ENCODE measurements at regions not wholly inside any gene's neighbourhood (a gene's known extent, or its start where the extent isn't known, plus 50 kb on each side); places are given as distances from the start of the nearest gene placed in this dataset.
"Not testable (repeated sequence)": the region's sequence is repeated elsewhere in the genome, so short reads cannot be mapped to it uniquely, and the experiment has no call there.

- Histone ChIP-seq H3K36me3 (ENCODE audit: insufficient read depth, low read length) (no peaks in the 10 kb centered on the region), H2AFZ (ENCODE audit: low read depth, low read length) (no peak overlapping the region), H3K27me3 (ENCODE audit: insufficient read depth, low read length, poor library complexity) (no peaks in the 10 kb centered on the region), H3K4me1 (ENCODE audit: insufficient read depth, low read length) (no peaks in the 10 kb centered on the region), H3K4me2 (ENCODE audit: insufficient read depth, low read length) (no peak overlapping the region), H3K9ac (ENCODE audit: low read depth, low read length) (no peak overlapping the region), H3K27ac (ENCODE audit: low read length) (no peak overlapping the region), H3K9me3 (ENCODE audit: insufficient read depth, low read length, severe bottlenecking) (no peaks in the 10 kb centered on the region), H4K20me1 (ENCODE audit: insufficient read depth, low read length) (no peaks in the 10 kb centered on the region), H3K79me2 (ENCODE audit: insufficient read depth, low read length) (no peaks in the 10 kb centered on the region), H3K4me3 (ENCODE audit: low read depth in 1 of 2, low read length in 2 of 2) (no peak overlapping the region)
- TF ChIP-seq EZH2 (IDR thresholded peaks at IDR 0.05; ENCODE audit: borderline replicate concordance, low read depth, low read length, severe bottlenecking): no peak
- TF ChIP-seq, protein P1, sequence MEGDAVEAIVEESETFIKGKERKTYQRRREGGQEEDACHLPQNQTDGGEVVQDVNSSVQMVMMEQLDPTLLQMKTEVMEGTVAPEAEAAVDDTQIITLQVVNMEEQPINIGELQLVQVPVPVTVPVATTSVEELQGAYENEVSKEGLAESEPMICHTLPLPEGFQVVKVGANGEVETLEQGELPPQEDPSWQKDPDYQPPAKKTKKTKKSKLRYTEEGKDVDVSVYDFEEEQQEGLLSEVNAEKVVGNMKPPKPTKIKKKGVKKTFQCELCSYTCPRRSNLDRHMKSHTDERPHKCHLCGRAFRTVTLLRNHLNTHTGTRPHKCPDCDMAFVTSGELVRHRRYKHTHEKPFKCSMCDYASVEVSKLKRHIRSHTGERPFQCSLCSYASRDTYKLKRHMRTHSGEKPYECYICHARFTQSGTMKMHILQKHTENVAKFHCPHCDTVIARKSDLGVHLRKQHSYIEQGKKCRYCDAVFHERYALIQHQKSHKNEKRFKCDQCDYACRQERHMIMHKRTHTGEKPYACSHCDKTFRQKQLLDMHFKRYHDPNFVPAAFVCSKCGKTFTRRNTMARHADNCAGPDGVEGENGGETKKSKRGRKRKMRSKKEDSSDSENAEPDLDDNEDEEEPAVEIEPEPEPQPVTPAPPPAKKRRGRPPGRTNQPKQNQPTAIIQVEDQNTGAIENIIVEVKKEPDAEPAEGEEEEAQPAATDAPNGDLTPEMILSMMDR (IDR thresholded peaks at IDR 0.05; ENCODE audit: borderline replicate concordance, extremely low read depth, low read length, poor library complexity, severe bottlenecking): no peak
- no peak for DNase-seq
- ATAC-seq (ENCODE audit: insufficient read depth, low read depth): no peak
These were observed 743.3 kb downstream of the CD109 start for GRCh38 chr6:74439123-74439811.

DNA sequence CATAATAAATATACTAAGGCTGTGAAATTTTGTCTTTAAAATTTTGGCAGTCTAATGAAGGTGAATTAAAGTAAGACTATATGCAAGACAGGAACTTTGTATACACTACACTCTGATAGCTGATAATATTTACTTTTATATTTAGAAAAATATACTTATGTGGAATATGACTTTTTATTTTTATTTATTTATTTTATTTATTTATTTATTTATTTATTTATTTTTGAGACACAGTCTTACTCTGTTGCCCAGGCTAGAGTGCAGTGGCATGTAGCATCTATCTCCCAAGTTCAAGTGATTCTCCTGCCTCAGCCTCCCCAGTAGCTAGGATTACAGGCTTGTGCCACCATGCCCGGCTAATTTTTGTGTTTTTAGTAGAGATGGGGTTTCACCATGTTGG, 742.4 kb downstream of the CD109 start:
- H3K79me2 ChIP-seq (ENCODE audit: insufficient read depth, low read length); H3K27ac ChIP-seq (ENCODE audit: low read length); H3K4me2 ChIP-seq (ENCODE audit: insufficient read depth, low read length); H3K9ac ChIP-seq (ENCODE audit: low read depth, low read length); H3K36me3 ChIP-seq (ENCODE audit: insufficient read depth, low read length); DNase-seq; H3K4me3 ChIP-seq (ENCODE audit: low read depth in 1 of 2, low read length in 2 of 2); H3K27me3 ChIP-seq (ENCODE audit: insufficient read depth, low read length, poor library complexity); H3K9me3 ChIP-seq (ENCODE audit: insufficient read depth, low read length, severe bottlenecking); H3K4me1 ChIP-seq (ENCODE audit: insufficient read depth, low read length); H4K20me1 ChIP-seq (ENCODE audit: insufficient read depth, low read length); H2AFZ ChIP-seq (ENCODE audit: low read depth, low read length); ATAC-seq (ENCODE audit: insufficient read depth, low read depth): not testable (repeated sequence)

DNA sequence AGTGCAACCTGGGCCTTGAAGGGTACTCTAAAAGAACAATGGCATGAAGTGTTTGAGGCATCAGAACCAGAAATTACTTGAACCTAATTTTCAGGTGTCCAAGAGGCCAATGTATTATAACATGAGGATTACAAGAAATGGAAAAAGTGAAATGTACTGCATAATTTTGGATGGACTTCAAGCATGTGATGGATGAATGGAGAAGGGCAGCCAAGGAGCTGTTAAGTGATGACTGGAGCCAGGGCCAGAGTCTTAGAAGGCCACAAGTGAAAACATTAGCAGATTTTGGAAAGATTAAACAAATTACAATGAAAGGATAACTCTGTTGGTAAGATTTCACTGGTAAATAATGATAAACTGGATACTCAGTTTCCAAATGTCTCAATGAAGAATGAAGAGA, 738.2 kb downstream of the CD109 start:
- Histone ChIP-seq H3K36me3 (ENCODE audit: insufficient read depth, low read length) (no peaks in the 10 kb centered on the region), H2AFZ (ENCODE audit: low read depth, low read length) (no peak overlapping the region), H3K9me3 (ENCODE audit: insufficient read depth, low read length, severe bottlenecking) (no peaks in the 10 kb centered on the region), H3K4me2 (ENCODE audit: insufficient read depth, low read length) (no peak overlapping the region), H3K4me1 (ENCODE audit: insufficient read depth, low read length) (no peaks in the 10 kb centered on the region), H3K79me2 (ENCODE audit: insufficient read depth, low read length) (no peaks in the 10 kb centered on the region), H3K9ac (ENCODE audit: low read depth, low read length) (no peak overlapping the region), H3K4me3 (ENCODE audit: low read depth in 1 of 2, low read length in 2 of 2) (no peak overlapping the region), H3K27me3 (ENCODE audit: insufficient read depth, low read length, poor library complexity) (no peaks in the 10 kb centered on the region), H4K20me1 (ENCODE audit: insufficient read depth, low read length) (no peaks in the 10 kb centered on the region), H3K27ac (ENCODE audit: low read length) (no peak overlapping the region)
- TF ChIP-seq EZH2 (IDR thresholded peaks at IDR 0.05; ENCODE audit: borderline replicate concordance, low read depth, low read length, severe bottlenecking): no peak
- TF ChIP-seq, protein P1 (IDR thresholded peaks at IDR 0.05; ENCODE audit: borderline replicate concordance, extremely low read depth, low read length, poor library complexity, severe bottlenecking): no peak
- DNase-seq (no peak), ATAC-seq (ENCODE audit: insufficient read depth, low read depth) (no peak)

DNA sequence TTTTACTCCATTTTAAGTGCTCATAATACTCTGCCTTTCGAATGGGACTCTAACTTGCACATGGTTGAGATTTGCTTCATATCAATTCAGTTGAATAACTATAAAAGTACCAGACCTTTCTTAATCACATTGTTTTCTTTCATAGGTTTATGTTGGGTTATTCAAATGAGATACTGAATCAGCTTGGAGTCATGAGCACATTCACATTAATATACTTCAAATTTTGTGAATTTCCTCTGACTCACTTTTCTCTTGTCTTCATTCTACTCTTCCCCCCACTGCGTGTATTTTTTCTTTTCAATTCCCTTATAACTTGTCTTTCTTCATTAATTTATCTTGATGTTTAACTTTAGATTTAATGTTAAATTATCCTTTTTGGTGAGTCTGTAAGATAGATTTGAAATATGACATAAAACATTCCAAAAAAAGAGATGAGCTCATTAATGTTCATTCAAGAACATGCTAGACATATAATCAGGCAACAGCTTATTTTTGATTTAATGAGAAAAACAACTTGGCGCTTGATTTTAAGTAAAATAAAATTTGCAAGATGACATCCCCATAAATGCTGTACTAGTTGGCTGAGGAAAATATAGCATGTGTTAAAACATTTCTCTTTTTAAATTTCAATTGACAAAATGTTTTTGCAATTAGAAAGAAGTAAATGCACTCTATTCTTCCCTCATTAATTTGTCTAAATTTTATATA, 736.0 kb downstream of the CD109 start:
- Histone ChIP-seq H2AFZ (ENCODE audit: low read depth, low read length) (no peak overlapping the region), H3K4me3 (ENCODE audit: low read depth in 1 of 2, low read length in 2 of 2) (no peak overlapping the region), H3K27me3 (ENCODE audit: insufficient read depth, low read length, poor library complexity) (no peaks in the 10 kb centered on the region), H3K9ac (ENCODE audit: low read depth, low read length) (no peak overlapping the region), H3K36me3 (ENCODE audit: insufficient read depth, low read length) (no peaks in the 10 kb centered on the region), H4K20me1 (ENCODE audit: insufficient read depth, low read length) (no peaks in the 10 kb centered on the region), H3K4me2 (ENCODE audit: insufficient read depth, low read length) (no peak overlapping the region), H3K4me1 (ENCODE audit: insufficient read depth, low read length) (no peaks in the 10 kb centered on the region), H3K9me3 (ENCODE audit: insufficient read depth, low read length, severe bottlenecking) (no peaks in the 10 kb centered on the region), H3K79me2 (ENCODE audit: insufficient read depth, low read length) (no peaks in the 10 kb centered on the region), H3K27ac (ENCODE audit: low read length) (no peak overlapping the region)
- DNase-seq (no peak), ATAC-seq (ENCODE audit: insufficient read depth, low read depth) (no peak)
- no peak for TF ChIP-seq EZH2 (IDR thresholded peaks at IDR 0.05; ENCODE audit: borderline replicate concordance, low read depth, low read length, severe bottlenecking)
- TF ChIP-seq, protein P1 (IDR thresholded peaks at IDR 0.05; ENCODE audit: borderline replicate concordance, extremely low read depth, low read length, poor library complexity, severe bottlenecking): no peak
